SK-N-SH treated with all-trans-retinoic acid at 6 μM for 48 hours (cell line): ENCODE measurements at regions not wholly inside any gene's neighbourhood (a gene's known extent, or its start where the extent isn't known, plus 50 kb on each side); places are given as distances from the start of the nearest gene placed in this dataset.

Experiments used
- ATAC-seq: fragments of 200-7000 bp; cut with Tn5 transposase; 3 replicates; pipeline ENCODE4 v1.9.1; 2020; ENCODE audit warnings: mild to moderate bottlenecking, moderate library complexity
- ARNTL ChIP-seq: fragments of 450-650 bp; formaldehyde crosslinking; IDR thresholded peaks from 2 replicates; pipeline ENCODE4 v1.5.0; 2020; ENCODE audit warnings: low read depth, mild to moderate bottlenecking, moderate library complexity, borderline replicate concordance
- CREB5 ChIP-seq: fragments of 250-450 bp; sonication (Bioruptor Pico); IDR thresholded peaks from 2 replicates; pipeline ENCODE4 v1.5.1; 2020; ENCODE audit warnings: low read depth, mild to moderate bottlenecking, moderate library complexity
- CSDC2 ChIP-seq: fragments of 250-450 bp; sonication (Bioruptor Pico); IDR thresholded peaks from 2 replicates; pipeline ENCODE4 v1.5.0; 2020; ENCODE audit warnings: mild to moderate bottlenecking, moderate library complexity
- ESRRG ChIP-seq: fragments of 250-450 bp; sonication (Bioruptor Pico); IDR thresholded peaks from 2 replicates; pipeline ENCODE4 v1.6.1; 2021; ENCODE audit warnings: mild to moderate bottlenecking
- ISL1 ChIP-seq: fragments of 250-450 bp; sonication (Bioruptor Pico); IDR thresholded peaks from 2 replicates; pipeline ENCODE4 v2.1.2; 2022; ENCODE audit warnings: mild to moderate bottlenecking, moderate library complexity
- PPARA ChIP-seq: fragments of 250-450 bp; sonication (Bioruptor Pico); IDR thresholded peaks from 2 replicates; pipeline ENCODE4 v1.5.0; 2020; ENCODE audit warnings: mild to moderate bottlenecking, borderline replicate concordance
- RARB ChIP-seq: fragments of 250-450 bp; sonication (Bioruptor Pico); IDR thresholded peaks from 2 replicates; pipeline ENCODE4 v1.8.0; 2021; ENCODE audit warnings: mild to moderate bottlenecking, moderate library complexity
- SNAI2 ChIP-seq: fragments of 250-450 bp; sonication (Bioruptor Pico); IDR thresholded peaks from 2 replicates; pipeline ENCODE4 v1.5.0; 2020; ENCODE audit warnings: mild to moderate bottlenecking, moderate library complexity
- TOX ChIP-seq: fragments of 250-450 bp; sonication (Bioruptor Pico); IDR thresholded peaks from 2 replicates; pipeline ENCODE4 v1.8.0; 2021; ENCODE audit warnings: mild to moderate bottlenecking, moderate library complexity, borderline replicate concordance
- ZC3H10 ChIP-seq: fragments of 250-450 bp; sonication (Bioruptor Pico); IDR thresholded peaks from 2 replicates; pipeline ENCODE4 v1.5.1; 2021; ENCODE audit warnings: mild to moderate bottlenecking, moderate library complexity
- ZFP3 ChIP-seq: fragments of 250-450 bp; sonication (Bioruptor Pico); IDR thresholded peaks from 2 replicates; pipeline ENCODE4 v1.5.0; 2020; ENCODE audit warnings: mild to moderate bottlenecking, moderate library complexity
- ZFP30 ChIP-seq: fragments of 450-650 bp; formaldehyde crosslinking; IDR thresholded peaks from 2 replicates; pipeline ENCODE4 v1.5.0; 2022; ENCODE audit warnings: mild to moderate bottlenecking, moderate library complexity
- ZNF565 ChIP-seq: fragments of 450-650 bp; formaldehyde crosslinking; conservative IDR thresholded peaks from 2 replicates; pipeline ENCODE4 v1.5.0; 2020; ENCODE audit warnings: low read depth, mild to moderate bottlenecking, moderate library complexity
- ZNF70 ChIP-seq: fragments of 450-650 bp; formaldehyde crosslinking; IDR thresholded peaks from 2 replicates; pipeline ENCODE4 v1.5.0; 2020; ENCODE audit warnings: mild to moderate bottlenecking, moderate library complexity
- ZNF8 ChIP-seq: fragments of 450-650 bp; formaldehyde crosslinking; IDR thresholded peaks from 2 replicates; pipeline ENCODE4 v1.5.0; 2020; ENCODE audit warnings: mild to moderate bottlenecking, moderate library complexity
- TF ChIP-seq, protein P1 (sequence below): fragments of 250-450 bp; sonication (Bioruptor Pico); IDR thresholded peaks from 2 replicates; pipeline ENCODE4 v1.5.0; 2020; ENCODE audit warnings: mild to moderate bottlenecking, moderate library complexity
- TF ChIP-seq, protein P2 (sequence below): fragments of 250-450 bp; sonication (Bioruptor Pico); IDR thresholded peaks from 2 replicates; pipeline ENCODE4 v1.5.1; 2021; ENCODE audit warnings: mild to moderate bottlenecking, moderate library complexity
- TF ChIP-seq, protein P3 (sequence below): fragments of 250-450 bp; sonication (Bioruptor Pico); IDR thresholded peaks from 2 replicates; pipeline ENCODE4 v1.8.0; 2021; ENCODE audit warnings: low read depth, mild to moderate bottlenecking, moderate library complexity, borderline replicate concordance
- TF ChIP-seq, protein P4 (sequence below): fragments of 250-450 bp; sonication (Bioruptor Pico); IDR thresholded peaks from 2 replicates; pipeline ENCODE4 v1.8.0; 2020; ENCODE audit warnings: mild to moderate bottlenecking, moderate library complexity, borderline replicate concordance

DNA sequence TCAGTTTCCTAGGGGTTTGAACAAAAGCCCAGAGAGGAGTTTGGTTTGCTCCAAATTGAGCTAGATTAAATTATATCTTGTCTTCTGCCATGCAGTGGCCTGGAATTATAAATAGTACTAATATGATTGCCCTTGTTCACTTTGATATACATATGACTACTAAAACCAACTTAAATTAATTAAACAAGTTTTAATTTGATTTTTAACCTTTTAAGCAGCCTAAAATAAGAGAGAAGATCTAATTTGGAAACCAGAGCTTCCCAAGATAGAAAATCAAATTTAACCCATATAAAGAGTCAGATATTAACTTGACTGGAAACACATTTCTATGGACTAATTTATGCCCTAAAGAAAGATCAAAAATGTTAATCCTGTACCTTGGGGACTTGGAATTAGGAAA lies 444.5 kb upstream of the SLC8A1 start (continued):
- TF ChIP-seq, protein P1, sequence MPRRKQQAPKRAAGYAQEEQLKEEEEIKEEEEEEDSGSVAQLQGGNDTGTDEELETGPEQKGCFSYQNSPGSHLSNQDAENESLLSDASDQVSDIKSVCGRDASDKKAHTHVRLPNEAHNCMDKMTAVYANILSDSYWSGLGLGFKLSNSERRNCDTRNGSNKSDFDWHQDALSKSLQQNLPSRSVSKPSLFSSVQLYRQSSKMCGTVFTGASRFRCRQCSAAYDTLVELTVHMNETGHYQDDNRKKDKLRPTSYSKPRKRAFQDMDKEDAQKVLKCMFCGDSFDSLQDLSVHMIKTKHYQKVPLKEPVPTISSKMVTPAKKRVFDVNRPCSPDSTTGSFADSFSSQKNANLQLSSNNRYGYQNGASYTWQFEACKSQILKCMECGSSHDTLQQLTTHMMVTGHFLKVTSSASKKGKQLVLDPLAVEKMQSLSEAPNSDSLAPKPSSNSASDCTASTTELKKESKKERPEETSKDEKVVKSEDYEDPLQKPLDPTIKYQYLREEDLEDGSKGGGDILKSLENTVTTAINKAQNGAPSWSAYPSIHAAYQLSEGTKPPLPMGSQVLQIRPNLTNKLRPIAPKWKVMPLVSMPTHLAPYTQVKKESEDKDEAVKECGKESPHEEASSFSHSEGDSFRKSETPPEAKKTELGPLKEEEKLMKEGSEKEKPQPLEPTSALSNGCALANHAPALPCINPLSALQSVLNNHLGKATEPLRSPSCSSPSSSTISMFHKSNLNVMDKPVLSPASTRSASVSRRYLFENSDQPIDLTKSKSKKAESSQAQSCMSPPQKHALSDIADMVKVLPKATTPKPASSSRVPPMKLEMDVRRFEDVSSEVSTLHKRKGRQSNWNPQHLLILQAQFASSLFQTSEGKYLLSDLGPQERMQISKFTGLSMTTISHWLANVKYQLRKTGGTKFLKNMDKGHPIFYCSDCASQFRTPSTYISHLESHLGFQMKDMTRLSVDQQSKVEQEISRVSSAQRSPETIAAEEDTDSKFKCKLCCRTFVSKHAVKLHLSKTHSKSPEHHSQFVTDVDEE (CRISPR knock-in tag): peak; percentile 100

- no peak for TF ChIP-seq CREB5 (CRISPR knock-in tag)
- no peak for TF ChIP-seq PPARA (CRISPR knock-in tag)
- no peak for TF ChIP-seq ZFP30 (CRISPR knock-in tag)
- TF ChIP-seq RARB: no peak
- TF ChIP-seq, protein P2, sequence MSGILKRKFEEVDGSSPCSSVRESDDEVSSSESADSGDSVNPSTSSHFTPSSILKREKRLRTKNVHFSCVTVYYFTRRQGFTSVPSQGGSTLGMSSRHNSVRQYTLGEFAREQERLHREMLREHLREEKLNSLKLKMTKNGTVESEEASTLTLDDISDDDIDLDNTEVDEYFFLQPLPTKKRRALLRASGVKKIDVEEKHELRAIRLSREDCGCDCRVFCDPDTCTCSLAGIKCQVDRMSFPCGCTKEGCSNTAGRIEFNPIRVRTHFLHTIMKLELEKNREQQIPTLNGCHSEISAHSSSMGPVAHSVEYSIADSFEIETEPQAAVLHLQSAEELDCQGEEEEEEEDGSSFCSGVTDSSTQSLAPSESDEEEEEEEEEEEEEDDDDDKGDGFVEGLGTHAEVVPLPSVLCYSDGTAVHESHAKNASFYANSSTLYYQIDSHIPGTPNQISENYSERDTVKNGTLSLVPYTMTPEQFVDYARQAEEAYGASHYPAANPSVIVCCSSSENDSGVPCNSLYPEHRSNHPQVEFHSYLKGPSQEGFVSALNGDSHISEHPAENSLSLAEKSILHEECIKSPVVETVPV: no peak
- no peak for TF ChIP-seq ZNF8 (CRISPR knock-in tag)
- no peak for TF ChIP-seq SNAI2
- no peak for TF ChIP-seq ZNF70 (CRISPR knock-in tag)
- TF ChIP-seq, protein P1 (CRISPR knock-in tag): no peak
- no peak for TF ChIP-seq ZNF565 (CRISPR knock-in tag)
- TF ChIP-seq, protein P3, sequence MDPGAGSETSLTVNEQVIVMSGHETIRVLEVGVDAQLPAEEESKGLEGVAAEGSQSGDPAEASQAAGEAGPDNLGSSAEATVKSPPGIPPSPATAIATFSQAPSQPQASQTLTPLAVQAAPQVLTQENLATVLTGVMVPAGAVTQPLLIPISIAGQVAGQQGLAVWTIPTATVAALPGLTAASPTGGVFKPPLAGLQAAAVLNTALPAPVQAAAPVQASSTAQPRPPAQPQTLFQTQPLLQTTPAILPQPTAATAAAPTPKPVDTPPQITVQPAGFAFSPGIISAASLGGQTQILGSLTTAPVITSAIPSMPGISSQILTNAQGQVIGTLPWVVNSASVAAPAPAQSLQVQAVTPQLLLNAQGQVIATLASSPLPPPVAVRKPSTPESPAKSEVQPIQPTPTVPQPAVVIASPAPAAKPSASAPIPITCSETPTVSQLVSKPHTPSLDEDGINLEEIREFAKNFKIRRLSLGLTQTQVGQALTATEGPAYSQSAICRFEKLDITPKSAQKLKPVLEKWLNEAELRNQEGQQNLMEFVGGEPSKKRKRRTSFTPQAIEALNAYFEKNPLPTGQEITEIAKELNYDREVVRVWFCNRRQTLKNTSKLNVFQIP (CRISPR knock-in tag): no peak
- no peak for TF ChIP-seq ARNTL (CRISPR knock-in tag)
- TF ChIP-seq, protein P4, sequence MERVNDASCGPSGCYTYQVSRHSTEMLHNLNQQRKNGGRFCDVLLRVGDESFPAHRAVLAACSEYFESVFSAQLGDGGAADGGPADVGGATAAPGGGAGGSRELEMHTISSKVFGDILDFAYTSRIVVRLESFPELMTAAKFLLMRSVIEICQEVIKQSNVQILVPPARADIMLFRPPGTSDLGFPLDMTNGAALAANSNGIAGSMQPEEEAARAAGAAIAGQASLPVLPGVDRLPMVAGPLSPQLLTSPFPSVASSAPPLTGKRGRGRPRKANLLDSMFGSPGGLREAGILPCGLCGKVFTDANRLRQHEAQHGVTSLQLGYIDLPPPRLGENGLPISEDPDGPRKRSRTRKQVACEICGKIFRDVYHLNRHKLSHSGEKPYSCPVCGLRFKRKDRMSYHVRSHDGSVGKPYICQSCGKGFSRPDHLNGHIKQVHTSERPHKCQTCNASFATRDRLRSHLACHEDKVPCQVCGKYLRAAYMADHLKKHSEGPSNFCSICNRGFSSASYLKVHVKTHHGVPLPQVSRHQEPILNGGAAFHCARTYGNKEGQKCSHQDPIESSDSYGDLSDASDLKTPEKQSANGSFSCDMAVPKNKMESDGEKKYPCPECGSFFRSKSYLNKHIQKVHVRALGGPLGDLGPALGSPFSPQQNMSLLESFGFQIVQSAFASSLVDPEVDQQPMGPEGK: no peak
- no peak for TF ChIP-seq ISL1 (CRISPR knock-in tag)
- no peak for TF ChIP-seq ESRRG (CRISPR knock-in tag)
- no peak for TF ChIP-seq CSDC2 (CRISPR knock-in tag)
- no peak for TF ChIP-seq ZC3H10 (CRISPR knock-in tag)
- TF ChIP-seq ZFP3 (CRISPR knock-in tag): no peak
- ATAC-seq: no peak
Measured at GRCh38 chr2:40914666-40915065, 462.8 kb upstream of the SLC8A1 start.

DNA sequence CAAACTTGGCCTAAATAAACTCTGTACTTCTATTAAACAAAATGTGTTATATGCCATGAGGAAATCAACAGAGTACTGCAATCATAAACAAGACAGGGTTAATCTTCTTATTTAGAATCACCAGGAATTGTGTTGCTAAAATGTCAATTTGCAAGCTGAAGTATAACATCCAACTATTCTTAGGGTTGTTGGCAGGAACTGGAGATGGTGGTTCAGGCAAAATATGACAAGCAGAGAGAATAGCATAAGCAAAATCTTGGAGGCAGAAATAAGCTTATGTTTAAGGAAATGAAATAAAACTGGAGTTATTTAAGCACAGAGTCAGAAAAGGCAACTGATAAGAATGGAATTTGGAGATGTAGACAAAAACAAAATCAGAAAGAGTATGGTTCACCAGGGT lies 463.8 kb upstream of the SLC8A1 start:
- TF ChIP-seq RARB: no peak
- no peak for TF ChIP-seq TOX
- no peak for TF ChIP-seq ZNF565 (CRISPR knock-in tag)
- TF ChIP-seq, protein P4: no peak
- TF ChIP-seq, all 23 proteins: peak for 0
- no peak for ATAC-seq
